DMS53 treated with DMSO at 0.1 percent for 48 hours (cell line): ENCODE measurements at regions not wholly inside any gene's neighbourhood (a gene's known extent, or its start where the extent isn't known, plus 50 kb on each side); places are given as distances from the start of the nearest gene placed in this dataset.

Experiments used
- DNase-seq: peaks from one replicate; lab custom pipeline; 2025; ENCODE audit not compliant: unreplicated experiment; lab: John Stamatoyannopoulos, UW

DNA sequence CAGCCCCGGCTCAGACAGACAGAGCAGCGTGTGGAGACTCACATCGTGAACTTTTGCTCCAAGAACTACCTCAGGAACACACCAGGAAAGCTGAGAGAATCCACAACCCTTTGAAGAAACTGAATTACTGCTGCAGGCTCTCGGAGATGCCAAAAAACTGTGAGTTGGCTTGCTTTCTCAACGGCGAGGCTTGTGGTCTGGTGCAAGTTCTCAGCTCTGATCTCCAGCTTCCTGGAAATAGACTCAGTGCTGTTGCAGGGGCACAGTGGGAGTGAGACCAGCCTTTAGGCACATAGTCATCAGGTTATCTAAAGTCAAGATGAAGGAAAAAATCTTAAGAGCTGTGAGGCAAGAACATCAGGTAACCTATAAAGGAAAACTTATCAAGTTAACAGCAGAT is 273.7 kb upstream of the LRATD1 start:
- no peak for DNase-seq

DNA sequence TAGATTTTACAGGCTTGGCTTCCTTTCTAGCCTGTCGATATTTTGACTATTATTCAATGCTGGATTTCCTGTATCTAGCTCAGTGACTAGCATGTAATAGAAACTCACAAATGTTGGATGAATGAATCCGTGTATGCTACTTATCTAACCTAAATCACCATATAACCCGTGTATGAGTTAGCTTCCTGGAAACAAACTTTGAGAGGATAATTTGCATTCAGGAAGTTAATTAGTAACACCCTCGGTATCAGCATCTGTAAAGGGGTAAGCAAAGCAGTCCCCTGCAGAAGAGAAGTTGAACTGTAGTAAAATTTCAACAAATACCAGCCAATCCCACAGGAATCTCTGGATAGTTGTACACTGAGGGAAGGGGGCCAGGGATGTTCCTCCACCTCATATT is 269.4 kb upstream of the LRATD1 start:
- DNase-seq: no peak

DNA sequence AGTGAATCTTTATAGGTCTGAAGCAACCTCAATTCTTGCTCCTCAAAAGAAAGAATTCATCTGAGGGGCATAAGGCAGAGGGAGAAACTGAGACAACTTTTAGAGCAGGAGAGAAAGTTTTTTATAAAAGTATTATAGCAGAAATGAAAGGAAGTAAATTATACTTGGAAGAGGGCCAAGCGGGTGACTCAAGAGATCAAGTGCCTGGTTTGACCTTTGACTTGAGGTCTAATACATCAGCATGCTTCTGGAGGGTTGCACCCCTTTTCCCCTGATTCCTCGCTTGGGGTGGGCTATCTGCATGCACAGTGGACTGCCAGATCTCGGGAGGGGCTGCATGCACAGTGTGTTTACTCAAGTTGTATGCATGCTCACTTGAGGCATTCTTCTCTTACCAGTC is 268.5 kb upstream of the LRATD1 start:
- DNase-seq: peak; percentile 12

DNA sequence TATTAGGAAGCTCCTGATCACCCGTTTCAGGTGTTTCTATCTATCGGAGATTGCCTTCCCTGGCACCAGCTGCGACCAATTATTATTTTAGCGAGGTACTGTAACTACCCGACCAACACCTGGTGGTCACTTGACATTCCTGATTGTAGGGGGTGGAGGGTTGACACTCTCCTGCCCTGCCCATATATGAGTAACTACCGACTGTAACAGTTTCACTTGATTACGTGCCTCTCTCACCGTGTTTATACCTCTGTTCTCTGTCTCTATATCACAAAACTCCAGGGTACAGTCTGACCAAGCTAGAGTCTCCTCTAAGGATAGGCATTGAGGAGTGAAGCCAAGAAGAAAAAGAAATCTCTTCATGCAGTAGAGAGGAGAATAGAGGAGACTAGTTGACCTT is 268.0 kb upstream of the LRATD1 start:
- DNase-seq: no peak

- no peak for DNase-seq
These were observed 247.5 kb upstream of the LRATD1 start for GRCh38 chr2:14385043-14385442.

DNA sequence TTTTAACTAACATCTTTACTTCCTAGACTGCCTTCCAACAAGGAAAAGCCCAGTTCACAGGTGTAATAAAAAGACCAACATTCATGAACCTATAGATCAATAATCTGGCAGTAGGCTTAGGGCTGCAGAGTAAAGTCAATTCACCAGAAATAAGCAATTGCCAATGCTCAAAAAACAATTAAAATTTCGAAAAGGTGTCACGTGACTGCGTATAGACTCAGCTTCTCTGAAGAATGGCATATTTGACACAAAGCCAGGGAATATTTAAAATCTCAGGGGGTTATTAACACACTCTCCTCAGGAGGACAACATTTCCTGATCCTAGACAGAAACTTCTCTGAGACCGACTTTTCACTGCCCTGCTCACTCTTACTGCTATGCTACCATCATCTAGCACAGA is 245.2 kb upstream of the LRATD1 start:
- no peak for DNase-seq

DNA sequence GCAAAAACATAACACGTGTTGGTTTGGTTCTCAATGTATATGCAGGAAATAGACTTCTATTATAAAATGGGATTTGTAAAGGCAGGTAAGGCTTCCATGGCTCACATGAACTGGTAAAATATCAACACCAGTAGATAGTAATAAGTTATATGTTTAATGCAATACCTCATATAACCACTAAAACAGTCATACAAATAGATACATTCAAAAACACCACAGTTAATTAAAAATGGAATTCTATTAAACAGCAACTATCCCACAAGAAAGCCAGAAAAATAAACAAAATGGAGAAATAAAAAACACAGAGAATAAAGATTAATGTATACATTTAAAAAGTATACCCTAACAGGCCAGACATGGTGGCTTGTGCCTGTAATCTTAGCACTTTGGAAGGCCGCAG is 243.8 kb upstream of the LRATD1 start:
- DNase-seq: no peak

- DNase-seq: no peak
These were observed 235.9 kb upstream of the LRATD1 start for GRCh38 chr2:14396533-14397083.

DNA sequence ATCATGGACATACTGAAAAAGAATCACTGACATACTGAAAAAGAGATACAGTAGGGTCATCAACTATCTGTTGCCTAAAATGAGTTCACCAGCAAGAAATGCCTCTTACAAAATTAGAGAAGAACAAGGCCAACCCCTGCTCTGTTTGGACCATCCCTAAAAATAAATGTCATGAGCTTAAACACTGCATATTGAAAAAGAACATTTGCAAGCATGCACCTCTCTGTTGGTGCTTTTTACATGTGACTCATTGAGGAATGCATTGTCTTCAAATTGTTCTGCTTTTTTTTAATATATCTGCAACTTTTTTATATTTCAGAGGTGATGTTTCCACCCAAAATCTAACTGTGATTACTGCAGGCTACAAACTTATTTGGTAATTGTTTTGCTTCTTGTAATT is 233.9 kb upstream of the LRATD1 start:
- DNase-seq: no peak

DNA sequence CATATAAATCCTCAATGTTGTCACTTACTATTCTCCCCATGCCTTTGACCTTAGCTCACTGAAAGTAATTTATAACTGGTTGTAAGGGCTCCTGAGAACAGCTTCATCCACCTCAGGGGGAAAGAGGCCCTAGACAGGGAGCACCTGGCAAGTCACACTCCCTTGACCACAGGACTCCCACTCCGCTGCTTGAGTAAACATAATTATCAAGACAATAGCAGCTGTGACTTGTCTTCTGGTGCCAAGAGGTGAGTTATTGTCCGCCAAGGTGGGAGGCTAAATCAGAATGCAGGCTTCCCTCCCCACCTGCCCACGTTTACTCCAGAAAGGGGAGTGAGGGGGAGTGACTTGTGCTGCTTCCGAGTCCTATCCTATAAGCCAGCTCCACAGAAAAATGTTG is 230.6 kb upstream of the LRATD1 start:
- peak; percentile 93 for DNase-seq

DNA sequence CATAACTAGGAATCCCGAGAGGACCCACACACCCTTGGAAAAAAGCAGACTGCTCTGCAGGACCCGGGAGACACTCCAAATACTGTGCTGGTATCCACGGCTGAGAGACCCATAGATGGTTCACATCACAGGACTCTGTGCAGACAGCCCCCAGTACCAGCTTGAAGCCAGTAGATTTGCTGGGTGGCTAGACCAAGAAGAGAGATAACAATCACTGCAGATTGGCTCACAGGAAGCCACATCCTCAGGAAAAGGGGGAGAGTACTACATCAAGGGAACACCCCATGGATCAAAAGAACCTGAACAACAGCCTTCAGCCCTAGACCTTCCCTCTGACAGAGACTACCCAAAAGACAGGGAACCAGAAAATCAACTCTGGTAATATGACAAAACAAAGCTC is 223.8 kb upstream of the LRATD1 start:
- no peak for DNase-seq

- no peak for DNase-seq
These were observed 215.0 kb upstream of the LRATD1 start for GRCh38 chr2:14417551-14417950.

DNA sequence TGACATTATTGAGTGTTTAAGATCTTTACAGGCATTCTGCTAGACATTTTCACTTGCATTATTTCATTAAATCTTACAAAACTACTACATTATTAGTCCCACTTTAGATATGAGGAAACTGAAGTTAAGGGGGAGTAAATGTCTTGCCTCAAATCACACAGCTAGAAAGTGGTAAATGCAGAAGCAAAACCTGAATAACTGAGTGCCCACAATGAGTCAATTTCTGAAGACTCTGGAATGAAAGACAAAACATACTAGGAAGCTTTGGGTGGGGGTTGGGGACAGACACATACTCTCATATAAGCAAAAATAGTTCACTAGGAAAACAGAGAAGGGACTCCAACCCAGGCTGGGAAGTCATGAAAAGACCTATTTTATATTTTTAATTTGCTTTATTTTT is 214.4 kb upstream of the LRATD1 start:
- DNase-seq: no peak

DNA sequence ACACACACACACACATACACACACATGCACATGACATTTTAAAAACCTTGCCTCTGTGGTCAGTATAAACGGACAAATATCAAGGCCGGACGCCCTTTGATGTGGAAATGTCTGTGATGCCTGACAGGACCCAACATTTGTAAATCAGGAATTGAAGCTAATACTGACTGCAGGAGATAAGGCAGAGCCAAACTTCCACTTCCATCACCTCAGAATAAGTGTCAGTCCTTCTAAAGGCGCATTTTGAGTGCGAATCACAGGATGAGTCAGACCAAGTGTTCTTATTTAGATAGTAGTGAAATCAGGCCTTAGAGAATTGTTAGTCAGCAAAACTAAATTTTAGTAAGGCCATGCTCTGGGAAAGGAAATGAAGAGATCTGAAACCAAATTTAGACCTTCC is 211.7 kb upstream of the LRATD1 start:
- DNase-seq: no peak

DNA sequence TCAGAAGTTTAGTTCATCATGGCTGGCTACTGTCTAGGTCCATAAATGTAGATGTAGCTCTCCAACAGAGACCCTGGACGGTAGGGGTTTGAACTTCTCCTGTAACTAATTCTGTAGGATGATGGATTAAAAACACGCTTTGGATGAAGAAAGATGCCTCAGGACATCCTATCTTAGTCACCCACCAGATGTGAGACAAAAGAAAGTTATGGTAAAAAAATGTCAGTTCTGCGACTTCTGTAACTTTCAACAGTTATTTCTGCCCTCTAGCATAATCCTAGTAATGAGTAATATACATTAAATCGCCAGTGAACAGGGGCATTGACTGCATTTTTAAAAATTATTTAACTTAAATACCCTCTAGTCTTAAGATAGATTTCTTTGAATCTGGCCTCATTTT is 210.1 kb upstream of the LRATD1 start:
- DNase-seq: no peak

DNA sequence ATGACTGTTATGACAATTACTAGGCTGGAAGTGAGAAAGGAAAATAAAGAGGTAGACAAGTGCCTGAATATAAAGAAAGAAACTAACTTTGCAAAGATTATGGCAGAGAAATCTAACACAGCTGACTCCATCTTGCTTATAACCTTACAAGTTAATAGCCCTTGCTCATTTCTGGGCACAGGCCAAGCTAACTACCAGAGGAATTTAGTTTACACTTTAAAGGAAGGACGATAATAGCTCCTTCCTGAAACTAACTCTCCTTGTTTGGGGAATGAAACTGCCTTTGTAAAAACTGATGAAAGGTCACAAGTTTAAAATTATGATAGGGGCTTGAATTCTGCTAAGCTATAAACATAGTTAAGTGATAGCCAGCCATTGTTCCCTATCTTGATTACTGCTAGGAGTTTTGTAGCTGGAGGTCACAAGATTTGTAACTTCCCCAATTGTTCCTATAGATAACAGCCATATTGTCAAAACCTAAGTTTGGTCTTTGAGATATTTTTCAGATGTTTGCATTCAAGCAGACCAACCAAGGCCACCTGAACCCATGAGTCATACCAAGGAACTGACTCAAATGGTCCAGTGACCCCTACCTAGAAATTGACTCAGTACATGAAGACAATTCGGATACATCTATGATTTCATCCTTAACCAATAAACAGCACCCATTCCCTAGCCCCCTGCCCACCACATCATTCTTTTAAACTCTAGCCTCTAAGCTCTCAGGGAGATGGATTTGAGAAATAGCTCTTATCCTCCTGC is 209.2 kb upstream of the LRATD1 start:
- no peak for DNase-seq

- no peak for DNase-seq
These were observed 207.8 kb upstream of the LRATD1 start for GRCh38 chr2:14424478-14425390.

DNA sequence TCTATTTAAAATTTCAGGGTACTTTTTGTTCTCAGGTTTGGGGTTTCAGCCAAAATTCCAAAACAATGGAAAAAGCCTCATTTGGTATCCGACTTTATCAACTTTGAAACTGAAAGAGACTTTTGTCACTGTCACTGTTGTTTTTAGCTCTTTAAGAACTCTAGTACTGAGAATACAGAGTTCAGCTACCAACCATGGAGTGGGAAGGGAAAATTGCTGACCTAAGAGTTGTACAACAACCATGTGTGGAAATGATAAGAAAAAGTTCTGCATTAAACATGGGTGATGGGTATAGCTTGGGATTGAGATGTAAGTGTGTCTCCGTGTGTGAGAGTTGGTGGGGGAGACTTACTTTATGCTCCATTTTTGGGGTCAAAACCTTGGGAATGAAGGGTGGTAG is 206.6 kb upstream of the LRATD1 start:
- DNase-seq: no peak

DNA sequence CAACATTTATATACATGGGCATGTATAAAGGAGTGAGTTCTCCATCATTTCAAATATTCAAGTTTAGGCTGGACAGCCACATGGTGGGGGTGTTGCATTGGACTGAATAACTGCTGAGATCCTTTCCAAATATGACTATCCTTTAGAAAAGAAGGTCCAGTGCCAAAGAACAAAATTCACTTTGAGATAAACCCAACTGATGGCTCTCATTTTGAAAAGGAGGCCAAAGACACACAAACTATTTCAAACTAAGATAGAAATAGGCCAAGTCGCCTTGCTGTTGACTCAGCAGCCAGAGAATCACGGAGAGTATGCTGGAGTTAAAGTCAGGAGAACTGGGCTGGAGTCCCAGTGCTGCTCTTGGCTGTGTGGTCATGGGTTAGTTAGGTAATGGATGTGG is 204.5 kb upstream of the LRATD1 start:
- no peak for DNase-seq

GRCh38 chr2:14433946-14434495 is 198.5 kb upstream of the LRATD1 start:
- no peak for DNase-seq

GRCh38 chr2:14445670-14446069 is 186.8 kb upstream of the LRATD1 start:
- DNase-seq: no peak

DNA sequence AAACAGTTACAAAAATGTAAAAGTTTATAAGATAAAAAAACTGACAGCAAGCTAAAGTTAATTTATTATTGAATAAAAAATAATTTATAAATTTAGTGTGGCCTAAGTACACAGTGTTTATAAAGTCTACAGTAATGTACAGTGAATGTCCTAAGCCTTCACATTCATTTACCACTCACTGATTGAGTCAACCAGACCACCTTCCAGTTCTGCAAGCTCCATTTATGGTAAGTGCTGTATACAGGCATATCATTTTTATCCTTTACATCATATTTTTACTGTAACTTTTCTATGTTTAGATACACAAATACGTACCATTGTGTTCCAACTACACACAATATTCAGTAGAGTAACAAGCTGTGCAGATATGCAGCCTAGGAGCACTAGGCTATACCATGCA is 184.2 kb upstream of the LRATD1 start:
- DNase-seq: no peak
